GM21737 (cell line): ENCODE measurements at regions not wholly inside any gene's neighbourhood (a gene's known extent, or its start where the extent isn't known, plus 50 kb on each side); places are given as distances from the start of the nearest gene placed in this dataset.
"Not testable (repeated sequence)": the region's sequence is repeated elsewhere in the genome, so short reads cannot be mapped to it uniquely, and the experiment has no call there.

Experiments used
- ATAC-seq: cut with Tn5 transposase; IDR thresholded peaks from one replicate; pipeline ENCODE4 v1.9.1; 2021; ENCODE audit warnings: mild to moderate bottlenecking, moderate library complexity; ENCODE audit not compliant: unreplicated experiment

- ATAC-seq: peak; percentile 99
Measured at GRCh38 chr21:10325546-10325945, 195.8 kb upstream of the TPTE start.

DNA sequence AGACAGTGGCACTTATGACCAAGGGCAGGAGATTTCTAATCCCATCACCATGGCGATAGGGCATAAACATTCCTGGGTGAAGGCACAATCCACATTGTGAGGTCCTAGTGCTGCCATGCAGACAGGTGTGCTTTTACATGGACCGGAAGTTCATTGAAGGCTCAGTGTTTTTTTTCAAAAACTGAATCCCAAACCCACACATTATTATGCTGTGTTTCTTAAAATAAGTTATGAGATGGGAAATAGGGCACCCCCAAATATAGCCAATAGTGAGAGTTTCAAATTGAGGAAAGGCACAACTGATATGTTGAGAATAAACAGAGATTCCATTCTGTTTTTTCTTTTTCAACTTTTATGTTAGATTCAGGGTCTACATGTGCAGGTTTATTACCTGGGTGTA lies 195.2 kb upstream of the TPTE start:
- ATAC-seq: not testable (repeated sequence)

GRCh38 chr21:10328646-10329045 lies 192.7 kb upstream of the TPTE start:
- not testable (repeated sequence) for ATAC-seq

GRCh38 chr21:10330641-10331119 lies 190.7 kb upstream of the TPTE start:
- ATAC-seq: not testable (repeated sequence)

GRCh38 chr21:10331134-10331533 lies 190.2 kb upstream of the TPTE start:
- not testable (repeated sequence) for ATAC-seq

- not testable (repeated sequence) for ATAC-seq
Measured at GRCh38 chr21:10332935-10333334, 188.4 kb upstream of the TPTE start.

- not testable (repeated sequence) for ATAC-seq
Measured at GRCh38 chr21:10334391-10334790, 187.0 kb upstream of the TPTE start.

- not testable (repeated sequence) for ATAC-seq
Measured at GRCh38 chr21:10342261-10342956, 179.0 kb upstream of the TPTE start.

DNA sequence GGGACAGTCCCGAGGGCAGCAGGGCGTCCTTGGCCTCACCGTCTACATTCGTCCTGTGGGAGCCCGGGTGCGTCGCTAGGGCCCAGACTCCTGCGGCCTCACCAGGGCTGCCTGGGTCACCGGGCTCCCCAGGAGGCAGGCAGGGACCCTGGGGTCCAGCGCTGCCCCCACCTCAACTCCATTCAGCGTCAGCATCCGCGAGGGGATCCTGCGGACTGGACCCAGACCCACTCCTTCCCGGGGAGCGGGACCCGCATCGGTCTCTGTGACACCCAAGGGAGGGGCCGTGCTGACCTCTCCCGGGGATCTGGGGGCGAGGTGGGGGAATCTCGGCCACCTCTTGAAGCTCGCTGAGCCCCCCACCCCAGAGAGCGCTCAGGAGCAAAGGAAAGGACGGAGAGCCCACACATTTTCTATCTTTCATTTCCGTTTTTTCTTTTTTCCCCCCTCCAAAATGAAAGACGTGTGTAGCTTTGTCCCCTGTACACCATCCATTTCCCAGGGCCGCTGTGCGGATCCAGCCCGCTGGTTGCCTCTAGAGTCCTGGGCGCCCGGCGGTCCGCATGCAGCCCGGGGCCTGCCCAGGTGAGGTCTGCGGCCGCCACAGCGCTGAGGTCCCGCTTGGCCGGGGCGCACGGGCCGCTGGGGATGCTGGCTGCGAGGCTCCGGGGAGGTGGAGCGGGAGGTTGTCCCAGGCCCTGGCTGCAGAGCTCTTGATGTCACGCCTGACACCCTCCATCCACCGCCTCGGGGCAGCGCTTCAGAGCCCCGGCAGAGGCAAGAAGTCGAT lies 178.0 kb upstream of the TPTE start:
- not testable (repeated sequence) for ATAC-seq

GRCh38 chr21:10344266-10344665 lies 177.1 kb upstream of the TPTE start:
- ATAC-seq: not testable (repeated sequence)

- ATAC-seq: not testable (repeated sequence)
Measured at GRCh38 chr21:10345178-10345612, 176.2 kb upstream of the TPTE start.

DNA sequence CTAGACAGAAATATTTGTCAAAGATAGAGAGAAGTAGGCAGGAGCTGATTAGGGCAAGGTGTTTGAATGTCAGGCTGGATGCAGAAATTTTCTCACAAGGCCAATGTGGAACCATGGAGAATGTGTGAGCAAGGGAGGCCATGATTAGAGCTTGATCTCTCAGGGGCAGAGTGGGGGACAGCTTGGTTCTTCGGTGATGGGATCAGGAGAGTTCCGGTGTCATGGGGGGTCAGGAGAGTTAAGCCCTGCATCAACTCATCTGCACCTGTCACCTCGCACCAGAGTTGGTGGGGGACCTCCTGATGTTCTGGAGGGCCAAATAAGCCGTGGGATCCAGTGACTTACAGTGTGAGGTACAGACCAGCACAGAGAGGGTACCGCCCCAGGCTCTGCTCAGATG lies 175.1 kb upstream of the TPTE start:
- ATAC-seq: not testable (repeated sequence)

- ATAC-seq: not testable (repeated sequence)
Measured at GRCh38 chr21:10346933-10347615, 174.3 kb upstream of the TPTE start.

- ATAC-seq: not testable (repeated sequence)
Measured at GRCh38 chr21:10347675-10348074, 173.7 kb upstream of the TPTE start.

DNA sequence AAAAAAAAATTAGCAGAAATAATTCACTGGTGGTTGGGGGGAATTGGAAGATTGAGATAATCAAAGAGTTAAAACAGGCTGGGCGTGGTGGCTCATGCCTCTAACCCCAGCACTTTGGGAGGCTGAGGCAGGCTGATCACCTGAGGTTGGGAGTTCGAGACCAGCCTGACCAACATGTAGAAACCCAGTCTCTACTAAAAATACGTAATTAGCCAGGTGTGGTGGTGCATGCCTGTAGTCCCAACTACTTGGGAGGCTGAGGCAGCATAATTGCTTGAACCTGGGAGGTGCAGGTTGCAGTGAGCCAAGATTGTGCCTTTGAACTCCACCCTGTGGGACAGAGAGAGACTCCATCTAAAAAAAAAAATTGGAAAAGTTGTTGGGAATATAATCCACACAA lies 173.2 kb upstream of the TPTE start:
- ATAC-seq: not testable (repeated sequence)

GRCh38 chr21:10354851-10355578 lies 166.4 kb upstream of the TPTE start:
- ATAC-seq: not testable (repeated sequence)

DNA sequence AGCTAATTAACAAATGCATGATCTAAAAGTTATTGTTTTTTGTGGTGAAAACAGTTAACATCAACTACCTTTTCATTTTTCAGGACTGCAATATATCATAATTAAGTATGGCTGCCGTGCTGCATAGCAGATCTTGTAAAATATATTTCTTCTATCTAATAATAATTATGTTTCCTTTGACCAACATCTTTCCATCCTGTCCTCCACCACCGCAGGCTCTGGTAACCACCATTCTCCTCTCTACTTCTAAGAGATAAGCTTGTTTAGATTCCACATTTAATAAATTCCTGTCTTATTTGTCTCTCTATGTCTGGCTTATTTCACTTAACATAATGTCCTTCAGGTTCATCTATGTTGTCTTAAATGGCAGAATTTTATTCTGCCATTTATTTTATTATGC lies 162.3 kb upstream of the TPTE start:
- ATAC-seq: not testable (repeated sequence)

DNA sequence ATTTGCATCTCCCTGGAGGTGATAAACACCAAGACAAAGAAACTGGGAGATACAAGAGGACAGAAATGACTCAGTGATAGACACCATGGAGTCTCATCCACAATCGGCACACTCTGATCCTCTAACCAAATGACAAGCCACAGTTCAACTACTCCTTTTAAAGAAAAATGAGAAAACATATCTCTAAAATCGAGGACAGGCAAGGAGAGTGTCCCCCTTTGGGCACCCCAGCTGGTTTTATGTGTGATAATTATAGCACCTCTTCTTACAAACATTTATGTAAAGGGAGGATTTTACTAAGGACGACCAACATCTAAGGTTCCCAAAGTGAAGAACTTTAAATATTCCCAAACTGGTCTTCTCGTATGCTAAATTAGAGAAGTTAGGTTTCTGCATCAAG lies 161.5 kb upstream of the TPTE start:
- ATAC-seq: not testable (repeated sequence)

GRCh38 chr21:10361214-10361736 lies 160.1 kb upstream of the TPTE start:
- not testable (repeated sequence) for ATAC-seq

DNA sequence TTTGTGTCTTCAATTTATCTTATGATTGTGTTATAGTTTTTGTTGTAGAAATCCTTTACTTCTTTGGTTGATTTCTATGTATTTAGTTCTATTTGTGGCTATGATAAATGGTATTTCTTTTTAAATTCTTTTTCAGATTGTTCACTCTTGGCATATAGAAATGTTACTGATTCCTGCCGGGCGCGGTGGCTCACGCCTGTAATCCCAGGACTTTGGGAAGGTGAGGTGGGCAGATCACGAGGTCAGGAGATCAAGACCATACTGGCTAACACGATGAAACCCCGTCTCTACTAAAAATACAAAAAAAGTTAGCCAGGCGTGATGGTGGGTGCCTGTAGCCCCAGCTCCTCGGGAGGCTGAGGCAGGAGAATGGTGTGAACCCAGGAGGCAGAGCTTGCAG lies 158.6 kb upstream of the TPTE start:
- ATAC-seq: not testable (repeated sequence)
